K562 (cell line): ENCODE measurements at regions not wholly inside any gene's neighbourhood (a gene's known extent, or its start where the extent isn't known, plus 50 kb on each side); places are given as distances from the start of the nearest gene placed in this dataset.
A peak's percentile ranks its signal among the peaks of the same experiment; 100 is the strongest.
"Not testable (repeated sequence)": the region's sequence is repeated elsewhere in the genome, so short reads cannot be mapped to it uniquely, and the experiment has no call there.

Experiments
- ATAC-seq: fragments of 200-7000 bp; cut with Tn5 transposase; 3 replicates; pipeline ENCODE4 v1.9.1; 2020; ENCODE audit warnings: moderate library complexity
- BruUV-seq: library from RNA; stranded (reverse); fragments of 400-500 nt; replicated peaks from 2 replicates; lab custom pipeline; 2021; lab: Mats Ljungman, UMichigan
- CTCF ChIA-PET: fragments of 300-600 bp; formaldehyde crosslinking; extraction: SDS; loops from one replicate; lab custom pipeline; 2021; ENCODE audit warnings: low intra/inter-chr PET ratio; lab: Yijun Ruan, JAX
- POLR2A ChIA-PET: fragments of 300-600, 350-650 bp; sonication (Branson Sonifier 250); formaldehyde crosslinking; extraction: SDS; loops from one replicate; lab custom pipeline; 2021; ENCODE audit warnings: antibody characterized with exemption, inconsistent platforms; lab: Yijun Ruan, JAX
- DNase-seq, 4 experiments: peaks; one replicate each; pipeline versions ENCODE4 v3.0.0 to v3.0.0-alpha.2; 2011 to 2018; ENCODE audit warnings: low spot score in 3 of 4, mixed read lengths in 3 of 4; ENCODE audit errors: extremely low read depth in 1 of 4
- FAIRE-seq: peaks from 2 replicates; lab custom pipeline; 2011; peaks lifted over from hg19 to GRCh38; lab: Jason Lieb, UNC
- H2AFZ ChIP-seq: 2 replicates; pipeline ENCODE4 v1.6.0; 2011; ENCODE audit warnings: low read depth, low read length, control low read depth, inconsistent platforms
- H3K27ac ChIP-seq: fragments of 200-600 bp; 3 replicates; pipeline ENCODE4 v1.8.0; 2011; ENCODE audit warnings: low read depth, mild to moderate bottlenecking, control low read depth, inconsistent platforms, low read length, moderate library complexity, mixed read lengths; ENCODE audit errors: extremely low read depth
- H3K27me3 ChIP-seq, 2 experiments: fragments of 300-600 bp in 1 of 2; 2 replicates in 1 of 2; 3 replicates in 1 of 2; pipeline versions ENCODE4 v1.6.0 to v1.8.0; 2011; ENCODE audit warnings: inconsistent platforms in 2 of 2, low read length in 2 of 2, mild to moderate bottlenecking in 1 of 2, mixed read lengths in 1 of 2, moderate library complexity in 1 of 2; ENCODE audit not compliant: control insufficient read depth in 2 of 2, insufficient read depth in 2 of 2
- H3K36me3 ChIP-seq: fragments of 300-600 bp; 3 replicates; pipeline ENCODE4 v1.8.0; 2011; ENCODE audit warnings: mild to moderate bottlenecking, low read length, inconsistent platforms; ENCODE audit not compliant: control insufficient read depth, insufficient read depth
- H3K4me1 ChIP-seq, 2 experiments: fragments of 200-600 bp in 1 of 2; replicated peaks in 1 of 2; 2 replicates in 1 of 2; 3 replicates in 1 of 2; pipeline versions ENCODE4 v1.5.1 to v1.8.0; 2011; ENCODE audit warnings: inconsistent platforms in 2 of 2, low read length in 2 of 2, mild to moderate bottlenecking in 1 of 2, mixed read lengths in 1 of 2, moderate library complexity in 1 of 2; ENCODE audit not compliant: control insufficient read depth in 2 of 2, insufficient read depth in 2 of 2
- H3K4me2 ChIP-seq: 2 replicates; pipeline ENCODE4 v1.6.1; 2011; ENCODE audit warnings: low read length, control low read depth, inconsistent platforms, mixed read lengths; ENCODE audit not compliant: insufficient read depth
- H3K4me3 ChIP-seq: fragments of 200-600 bp; sonication (generic), shearing (Covaris generic); 2 replicates; pipeline ENCODE4 v1.5.1; 2016; ENCODE audit warnings: control low read depth, inconsistent platforms
- H3K79me2 ChIP-seq: fragments of 200-600 bp; 3 replicates; pipeline ENCODE4 v1.8.0; 2011; ENCODE audit warnings: low read length, inconsistent platforms; ENCODE audit not compliant: control insufficient read depth, insufficient read depth
- H3K9ac ChIP-seq, 2 experiments: 2 replicates each; pipeline versions ENCODE4 v1.6.0 to v1.6.1; 2011; ENCODE audit warnings: low read depth in 2 of 2, low read length in 2 of 2, control low read depth in 1 of 2, inconsistent platforms in 1 of 2, mild to moderate bottlenecking in 1 of 2, mixed read lengths in 1 of 2; ENCODE audit not compliant: insufficient read depth in 1 of 2
- H3K9me1 ChIP-seq: one replicate; pipeline ENCODE4 v1.6.0; 2011; ENCODE audit warnings: inconsistent platforms, mild to moderate bottlenecking, low read length, moderate library complexity; ENCODE audit not compliant: control insufficient read depth, insufficient read depth
- H3K9me3 ChIP-seq: replicated peaks from 2 replicates; pipeline ENCODE4 v1.5.1; 2011; ENCODE audit warnings: low read depth, low read length, inconsistent platforms; ENCODE audit not compliant: control insufficient read depth, insufficient read depth
- H4K20me1 ChIP-seq: replicated peaks from 2 replicates; pipeline ENCODE4 v1.6.1; 2011; ENCODE audit warnings: low read length, inconsistent platforms, mixed read lengths; ENCODE audit not compliant: control insufficient read depth, insufficient read depth
- ATF7 ChIP-seq: fragments of 450-650 bp; IDR thresholded peaks from 2 replicates; pipeline ENCODE4 v1.7.1; 2014; ENCODE audit warnings: mild to moderate bottlenecking, moderate library complexity
- CREM ChIP-seq: IDR thresholded peaks from 2 replicates; pipeline ENCODE4 v1.6.1; 2014; ENCODE audit warnings: antibody characterized with exemption, low read depth
- CXXC5 ChIP-seq: fragments of 250-450 bp; sonication (Bioruptor Pico); IDR thresholded peaks from 2 replicates; pipeline ENCODE4 v1.8.0; 2022; ENCODE audit warnings: inconsistent platforms, mild to moderate bottlenecking, moderate library complexity
- L3MBTL2 ChIP-seq: fragments of 450-650 bp; IDR thresholded peaks from 2 replicates; pipeline ENCODE4 v1.6.1; 2016; ENCODE audit warnings: mild to moderate bottlenecking, moderate library complexity
- MTA3 ChIP-seq: fragments of 450-650 bp; formaldehyde crosslinking; IDR thresholded peaks from 2 replicates; pipeline ENCODE4 v1.6.1; 2017; ENCODE audit warnings: mild to moderate bottlenecking, borderline replicate concordance
- SMARCB1 ChIP-seq: IDR thresholded peaks from 2 replicates; pipeline ENCODE4 v1.6.1; 2011; ENCODE audit warnings: improper control_type of control experiment, low read depth; ENCODE audit not compliant: insufficient read length
- SOX6 ChIP-seq: fragments of 450-650 bp; IDR thresholded peaks from 2 replicates; pipeline ENCODE4 v1.6.1; 2014; ENCODE audit warnings: mild to moderate bottlenecking
- SPI1 ChIP-seq: IDR thresholded peaks from 2 replicates; pipeline ENCODE4 v1.6.1; 2011; ENCODE audit warnings: low read depth, low read length, control low read depth, borderline replicate concordance
- TOE1 ChIP-seq, 2 experiments: fragments of 450-650 bp in 1 of 2; sonication (generic) in 1 of 2; formaldehyde crosslinking in 1 of 2; IDR thresholded peaks; 2 replicates each; pipeline versions ENCODE4 v1.7.1 to v1.8.0; 2016 to 2022; ENCODE audit warnings: borderline replicate concordance in 2 of 2, mild to moderate bottlenecking in 2 of 2, antibody characterized with exemption in 1 of 2, inconsistent platforms in 1 of 2, low read depth in 1 of 2, missing genetic modification reagents in 1 of 2, moderate library complexity in 1 of 2
- WGBS: fragments of 100-300 bp; shearing (Covaris generic); methylation state at CpG from one replicate; pipeline ENCODE4 v1.1.6; 2016; ENCODE audit warnings: low coverage, mixed read lengths; ENCODE audit not compliant: insufficient coverage; ENCODE audit errors: missing lambda C conversion rate; 5-methylcytosine and 5-hydroxymethylcytosine counted together
- in situ Hi-C: fragments of 300-500 bp; cut with MboI; formaldehyde crosslinking; loops from 4 replicates; pipeline ENCODE4 v1.15.0; 2018; ENCODE audit warnings: inconsistent platforms, mixed read lengths
- intact Hi-C: fragments of 100-400 bp; cut with micrococcal nuclease; formaldehyde crosslinking; loops from 2 replicates; pipeline ENCODE4 v1.14.2; 2022
- TF ChIP-seq, protein P1 (sequence below): sonication (generic); formaldehyde crosslinking; IDR thresholded peaks from 2 replicates; pipeline ENCODE4 v1.5.0; 2020; ENCODE audit warnings: missing genetic modification reagents
- TF ChIP-seq, protein P2 (sequence below), 2 experiments: IDR thresholded peaks; 2 replicates each; pipeline ENCODE4 v1.6.1; 2011; ENCODE audit warnings: borderline replicate concordance in 1 of 2, control low read depth in 1 of 2, low read depth in 1 of 2, low read length in 1 of 2, mild to moderate bottlenecking in 1 of 2, mixed read lengths in 1 of 2, moderate library complexity in 1 of 2; ENCODE audit not compliant: insufficient read depth in 1 of 2, insufficient read length in 1 of 2, poor library complexity in 1 of 2, severe bottlenecking in 1 of 2; ENCODE audit errors: extremely low read depth in 1 of 2

DNA sequence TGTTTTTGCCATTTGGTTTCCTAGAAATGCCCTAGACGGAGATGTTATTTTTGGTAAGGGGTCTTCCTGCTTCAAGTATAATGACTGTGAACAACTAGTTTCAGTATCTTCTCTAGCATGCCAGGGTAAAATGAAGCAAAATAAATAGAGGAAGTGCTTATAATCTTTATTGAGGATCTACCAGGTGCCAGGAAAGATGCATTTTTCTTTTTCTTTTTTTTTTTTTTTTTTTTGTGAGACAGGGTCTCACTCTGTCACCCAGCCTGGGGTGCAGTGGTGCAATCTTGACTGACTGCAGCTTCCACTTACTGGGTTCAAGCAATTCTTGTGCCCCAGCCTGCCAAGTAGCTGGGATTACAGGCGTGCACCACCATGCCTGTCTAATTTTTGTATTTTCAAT lies 146.6 kb upstream of the GRK3 start:
- H3K9me1 ChIP-seq, ATAC-seq, POLR2A ChIA-PET, H3K27ac ChIP-seq, H3K36me3 ChIP-seq, H3K4me1 ChIP-seq, H2AFZ ChIP-seq, H3K9ac ChIP-seq, DNase-seq, intact Hi-C loops, FAIRE-seq, CTCF ChIA-PET, H3K4me3 ChIP-seq, H3K27me3 ChIP-seq, H3K79me2 ChIP-seq, BruUV-seq, H3K9me3 ChIP-seq, H4K20me1 ChIP-seq, in situ Hi-C loops, H3K4me2 ChIP-seq: not testable (repeated sequence)
- TF ChIP-seq SPI1: 0 out of 2 replicates have a peak, but pooled peaks have one; percentile 41
- WGBS: 85% methylated on average over 2 of the region's 2 CpGs

DNA sequence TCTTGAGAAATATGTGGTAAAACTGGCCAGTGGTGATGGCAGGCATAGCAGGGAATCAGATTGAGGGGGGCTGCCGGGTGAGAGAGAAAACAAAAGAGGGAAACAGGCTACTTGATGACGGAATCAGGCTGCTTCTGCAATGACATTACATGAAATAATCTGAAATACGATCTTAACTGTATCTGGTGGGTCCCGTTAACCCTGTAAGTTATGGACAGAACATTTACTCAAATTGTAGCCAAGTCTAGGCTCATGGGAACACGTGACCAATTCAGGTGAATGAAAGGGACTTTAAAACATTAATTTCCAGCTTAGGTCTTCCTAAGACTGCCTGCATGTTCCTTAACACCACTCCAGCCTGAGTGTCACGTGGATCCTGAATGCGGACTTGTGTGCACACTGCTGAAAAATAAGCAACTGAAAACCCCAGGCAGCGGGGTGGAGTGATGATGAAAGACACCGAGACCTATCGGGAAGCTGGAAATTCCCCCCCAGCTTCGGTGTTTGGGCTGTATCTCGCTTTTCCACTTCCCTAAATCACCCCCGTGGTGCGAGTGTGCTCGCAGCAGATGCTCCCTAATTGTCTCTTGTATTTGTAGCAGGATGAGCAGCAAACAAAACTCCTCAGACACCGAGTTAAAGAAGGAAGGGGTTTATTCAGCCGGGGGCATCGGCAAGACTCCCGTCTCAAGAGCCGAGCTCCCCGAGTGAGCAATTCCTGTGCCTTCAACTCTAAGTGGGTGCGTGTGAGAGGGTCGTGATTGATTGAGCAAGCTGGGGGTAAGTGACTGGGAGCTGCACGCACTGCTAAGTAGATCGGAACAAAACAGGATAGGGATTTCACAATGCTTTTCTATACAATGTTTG lies 145.0 kb upstream of the GRK3 start:
- FAIRE-seq: no peak
- Histone ChIP-seq H3K9me3 (no peaks in the 10 kb centered on the region), H3K4me3 (peak overlapping the region; percentile 10; the same call in 1 of the 2 replicates), H3K27me3 (no peaks in the 10 kb centered on the region), H3K27ac (no peak overlapping the region), H3K4me2 (peak overlapping the region; percentile 73), H3K4me1 (peaks cover 3 to 5% of the 10 kb centered on the region in 2 experiments; a peak in 4 of 5 replicates), H3K9me1 (no peaks in the 10 kb centered on the region), H3K9ac (peak overlapping the region in 1 of 2 experiments; percentile 20; a peak in 1 of 4 replicates), H2AFZ (peak overlapping the region; percentile 87), H3K36me3 (no peaks in the 10 kb centered on the region), H4K20me1 (no peaks in the 10 kb centered on the region), H3K79me2 (no peaks in the 10 kb centered on the region)
- in situ Hi-C loops (no loop called here), intact Hi-C loops (no loop called here)
- no TSS peak for BruUV-seq
- CTCF ChIA-PET: no interaction called here
- ATAC-seq: peak; percentile 76
- peak in 1 of 4 experiments; percentile 24 for DNase-seq
- 10% methylated on average over 21 of the region's 25 CpGs for WGBS
- POLR2A ChIA-PET: interaction anchor here (0.7 to 1.2 kb wide), 2 partner anchors 16 to 125 kb away, joined by 3 read pairs; no protein-coding TSS in a partner anchor
- TF ChIP-seq CREM (peak; percentile 48; the same call in 1 of the 2 replicates), CXXC5 (CRISPR knock-in tag) (0 out of 2 replicates have a peak, but pooled peaks have one; percentile 25), MTA3 (0 out of 2 replicates have a peak, but pooled peaks have one; percentile 25), SMARCB1 (no peak), SOX6 (0 out of 2 replicates have a peak, but pooled peaks have one; percentile 8), ATF7 (peak; percentile 22; the same call in 1 of the 2 replicates), TOE1 (IDR thresholded peaks at IDR 0.05; ENCODE audit: borderline replicate concordance) (peak; percentile 65; the same call in 1 of the 2 replicates), TOE1 (CRISPR knock-in tag; IDR thresholded peaks at IDR 0.05; ENCODE audit: borderline replicate concordance, low read depth) (no peak), L3MBTL2 (peak; percentile 69)
- TF ChIP-seq, protein P1, sequence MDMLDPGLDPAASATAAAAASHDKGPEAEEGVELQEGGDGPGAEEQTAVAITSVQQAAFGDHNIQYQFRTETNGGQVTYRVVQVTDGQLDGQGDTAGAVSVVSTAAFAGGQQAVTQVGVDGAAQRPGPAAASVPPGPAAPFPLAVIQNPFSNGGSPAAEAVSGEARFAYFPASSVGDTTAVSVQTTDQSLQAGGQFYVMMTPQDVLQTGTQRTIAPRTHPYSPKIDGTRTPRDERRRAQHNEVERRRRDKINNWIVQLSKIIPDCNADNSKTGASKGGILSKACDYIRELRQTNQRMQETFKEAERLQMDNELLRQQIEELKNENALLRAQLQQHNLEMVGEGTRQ (CRISPR knock-in tag): peak; percentile 47
- TF ChIP-seq, protein P2, sequence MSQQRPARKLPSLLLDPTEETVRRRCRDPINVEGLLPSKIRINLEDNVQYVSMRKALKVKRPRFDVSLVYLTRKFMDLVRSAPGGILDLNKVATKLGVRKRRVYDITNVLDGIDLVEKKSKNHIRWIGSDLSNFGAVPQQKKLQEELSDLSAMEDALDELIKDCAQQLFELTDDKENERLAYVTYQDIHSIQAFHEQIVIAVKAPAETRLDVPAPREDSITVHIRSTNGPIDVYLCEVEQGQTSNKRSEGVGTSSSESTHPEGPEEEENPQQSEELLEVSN (IDR thresholded peaks at IDR 0.05; ENCODE audit: borderline replicate concordance in 1 of 2, extremely low read depth in 1 of 2, insufficient read depth in 1 of 2, insufficient read length in 1 of 2, low read depth in 1 of 2, low read length in 1 of 2, poor library complexity in 1 of 2, severe bottlenecking in 1 of 2): peak in 1 of 2 experiments; percentile 9
